ENCODE measurements at regions not wholly inside any gene's neighbourhood (a gene's known extent, or its start where the extent isn't known, plus 50 kb on each side); places are given as distances from the start of the nearest gene placed in this dataset.

- DNase-seq, result no peak
Measured at GRCh38 chr11:127149410-127149809, 148.8 kb upstream of the KIRREL3 start.

GRCh38 chr11:127143251-127143650 is 142.7 kb upstream of the KIRREL3 start:
- DNase-seq, result no peak

GRCh38 chr11:127138613-127139012 is 138.0 kb upstream of the KIRREL3 start:
- no peak for DNase-seq

GRCh38 chr11:127137771-127138280 is 137.3 kb upstream of the KIRREL3 start:
- no peak for DNase-seq

- no peak for DNase-seq
Measured at GRCh38 chr11:127136438-127136837, 135.9 kb upstream of the KIRREL3 start.

- DNase-seq, result no peak
Measured at GRCh38 chr11:127135256-127135655, 134.7 kb upstream of the KIRREL3 start.

GRCh38 chr11:127133061-127133460 is 132.5 kb upstream of the KIRREL3 start:
- DNase-seq, result no peak

- no peak for DNase-seq
Measured at GRCh38 chr11:127130321-127130720, 129.8 kb upstream of the KIRREL3 start.

- no peak for DNase-seq
Measured at GRCh38 chr11:127126986-127127385, 126.4 kb upstream of the KIRREL3 start.

- DNase-seq, result no peak
Measured at GRCh38 chr11:127119356-127119755, 118.8 kb upstream of the KIRREL3 start.

- no peak for DNase-seq
Measured at GRCh38 chr11:127118811-127119210, 118.2 kb upstream of the KIRREL3 start.

GRCh38 chr11:127117231-127117739 is 116.7 kb upstream of the KIRREL3 start:
- DNase-seq, result no peak

- no peak for DNase-seq
Measured at GRCh38 chr11:127115844-127116243, 115.3 kb upstream of the KIRREL3 start.

- DNase-seq, result no peak
Measured at GRCh38 chr11:127114035-127114434, 113.5 kb upstream of the KIRREL3 start.

- no peak for DNase-seq
Measured at GRCh38 chr11:127110542-127110941, 110.0 kb upstream of the KIRREL3 start.

GRCh38 chr11:127109796-127110480 is 109.4 kb upstream of the KIRREL3 start:
- DNase-seq, result no peak

GRCh38 chr11:127108838-127109237 is 108.3 kb upstream of the KIRREL3 start:
- DNase-seq, result no peak

- DNase-seq, result no peak
Measured at GRCh38 chr11:127106938-127107337, 106.4 kb upstream of the KIRREL3 start.

GRCh38 chr11:127105593-127106541 is 105.3 kb upstream of the KIRREL3 start:
- no peak for DNase-seq

- DNase-seq, result no peak
Measured at GRCh38 chr11:127103586-127104388, 103.2 kb upstream of the KIRREL3 start.

- DNase-seq, result no peak
Measured at GRCh38 chr11:127098684-127099083, 98.1 kb upstream of the KIRREL3 start.

GRCh38 chr11:127080735-127081134 is 80.2 kb upstream of the KIRREL3 start:
- DNase-seq, result no peak

- DNase-seq, result no peak
Measured at GRCh38 chr11:127075758-127076157, 75.2 kb upstream of the KIRREL3 start.

Measured in T1000 (cell line).